Islet of Langerhans (tissue), 1 donor: ENCODE measurements at regions not wholly inside any gene's neighbourhood (a gene's known extent, or its start where the extent isn't known, plus 50 kb on each side); places are given as distances from the start of the nearest gene placed in this dataset.

ENCODE experiments used
- FAIRE-seq: peaks from one replicate; lab custom pipeline; 2011; peaks lifted over from hg19 to GRCh38; lab: Jason Lieb, UNC

- no peak for FAIRE-seq
These were observed 684.1 kb downstream of the SEMA5A start for GRCh38 chr5:8861764-8862163.

- no peak for FAIRE-seq
These were observed 681.8 kb downstream of the SEMA5A start for GRCh38 chr5:8864053-8864452.

DNA sequence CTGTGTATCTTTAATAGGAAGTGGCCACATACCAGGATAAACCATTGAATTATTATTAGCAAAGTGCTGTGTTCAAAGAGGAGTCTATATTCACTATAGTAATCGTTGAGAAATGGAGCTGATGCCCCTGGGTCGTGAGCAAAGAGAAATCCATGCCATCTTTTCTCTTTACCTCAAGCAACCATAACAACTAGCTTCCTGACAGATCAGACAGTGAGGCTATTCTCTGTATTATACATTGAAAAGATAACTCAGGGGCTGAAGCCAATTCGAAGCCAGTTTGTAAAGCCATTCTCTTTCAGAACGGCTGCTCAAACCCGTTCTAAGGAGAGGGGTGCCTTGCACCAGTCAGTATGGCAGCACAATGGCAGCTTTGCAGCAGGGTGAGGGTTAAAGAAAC, 680.6 kb downstream of the SEMA5A start:
- FAIRE-seq: no peak

- FAIRE-seq: no peak
These were observed 680.0 kb downstream of the SEMA5A start for GRCh38 chr5:8865686-8866374.

GRCh38 chr5:8868283-8868682, 677.6 kb downstream of the SEMA5A start:
- FAIRE-seq: no peak

GRCh38 chr5:8869932-8870331, 675.9 kb downstream of the SEMA5A start:
- no peak for FAIRE-seq

GRCh38 chr5:8870349-8870958, 675.4 kb downstream of the SEMA5A start:
- FAIRE-seq: no peak

DNA sequence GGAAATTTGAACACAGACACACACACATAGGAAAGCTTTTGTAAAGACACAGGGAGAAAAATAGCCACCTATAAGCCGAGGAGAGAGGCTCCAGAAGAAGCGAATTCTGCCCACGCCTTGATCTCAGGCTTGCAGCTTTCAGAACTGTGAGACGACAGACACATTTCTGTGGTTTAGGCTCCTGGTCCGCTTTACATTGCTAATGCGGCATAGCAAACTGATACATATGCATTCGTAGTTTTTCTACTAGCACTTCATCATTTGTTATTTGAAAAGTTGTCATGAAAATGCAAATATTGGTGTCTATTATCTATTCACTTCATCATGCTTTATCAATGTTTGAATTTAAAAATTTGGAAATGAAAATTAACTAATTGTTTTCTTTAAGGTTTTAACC, 674.9 kb downstream of the SEMA5A start:
- no peak for FAIRE-seq

GRCh38 chr5:8871446-8871845, 674.4 kb downstream of the SEMA5A start:
- no peak for FAIRE-seq

DNA sequence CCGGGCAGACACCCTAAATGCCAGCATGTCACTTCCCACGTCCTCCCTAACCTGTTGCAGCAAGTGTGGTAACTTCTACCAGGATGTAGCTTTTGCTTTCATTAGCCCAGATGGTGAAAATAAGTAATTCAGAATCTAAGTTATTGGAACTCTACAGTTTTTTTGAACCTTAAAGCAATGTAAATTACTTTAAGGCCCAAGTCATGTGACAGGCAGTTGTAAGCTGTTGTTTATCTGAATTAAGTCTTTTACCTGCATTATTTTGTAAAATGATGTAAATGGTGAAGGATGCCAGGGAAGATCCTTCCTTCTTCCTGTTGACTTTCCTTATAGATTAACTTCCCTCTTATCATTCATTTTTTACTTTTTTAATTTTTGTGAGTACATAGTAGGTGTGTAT, 670.2 kb downstream of the SEMA5A start:
- no peak for FAIRE-seq

DNA sequence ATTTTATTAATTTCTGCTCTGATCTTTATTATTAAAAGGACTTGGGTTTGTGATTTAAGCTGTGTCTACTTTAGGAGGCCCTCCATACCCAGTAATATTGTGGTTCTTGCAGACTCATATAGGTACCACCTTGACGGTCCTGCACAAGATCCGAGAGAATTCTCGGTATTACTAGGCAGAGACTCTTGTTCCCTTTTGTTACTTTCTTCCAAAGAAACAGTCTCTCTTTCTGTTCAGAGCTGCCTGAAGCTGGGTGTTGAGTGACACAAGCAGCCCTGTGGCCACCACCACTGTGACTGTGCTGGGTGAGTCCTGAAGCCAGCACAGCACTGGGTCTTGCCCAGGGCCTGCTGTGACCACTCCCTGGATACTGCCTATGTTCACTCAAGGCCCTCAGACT, 666.6 kb downstream of the SEMA5A start:
- no peak for FAIRE-seq

DNA sequence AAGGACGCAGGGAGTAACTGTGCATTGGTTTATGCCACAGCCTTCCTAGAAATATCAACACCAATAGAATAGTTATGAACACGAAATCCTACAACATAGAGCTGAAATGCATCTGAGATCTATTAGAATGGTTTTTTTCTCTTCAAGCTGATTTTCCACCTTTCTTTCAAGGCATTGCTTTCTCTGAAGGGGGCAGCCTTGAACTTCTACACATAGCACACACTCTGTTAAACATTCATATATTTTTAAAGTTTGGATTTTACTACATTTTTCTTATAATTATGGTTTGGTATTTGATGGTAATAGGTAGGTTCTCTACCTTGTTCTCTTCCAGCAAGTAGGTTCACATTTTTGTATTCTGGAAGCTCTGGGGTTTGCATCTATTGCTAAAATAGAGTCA, 661.8 kb downstream of the SEMA5A start:
- FAIRE-seq: no peak

DNA sequence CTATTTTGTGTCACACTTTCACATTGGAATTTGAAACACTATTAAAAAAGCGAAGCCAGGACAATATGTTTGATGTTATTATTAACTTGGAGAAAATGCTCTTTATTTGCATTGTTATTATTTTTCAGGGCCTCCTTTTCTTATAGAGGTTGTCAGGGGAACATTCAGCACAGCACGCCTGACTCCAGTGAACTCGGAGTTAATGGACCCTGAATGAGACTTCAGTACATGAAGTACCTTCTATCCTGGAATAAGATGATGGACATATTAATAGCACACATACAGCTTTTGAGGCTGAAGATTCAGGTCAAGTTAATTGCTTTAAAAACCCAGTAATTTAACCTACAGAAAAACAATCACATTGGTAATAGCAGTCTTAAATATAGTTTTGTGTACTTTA, 652.9 kb downstream of the SEMA5A start:
- FAIRE-seq: no peak

- no peak for FAIRE-seq
These were observed 651.8 kb downstream of the SEMA5A start for GRCh38 chr5:8894031-8894430.

DNA sequence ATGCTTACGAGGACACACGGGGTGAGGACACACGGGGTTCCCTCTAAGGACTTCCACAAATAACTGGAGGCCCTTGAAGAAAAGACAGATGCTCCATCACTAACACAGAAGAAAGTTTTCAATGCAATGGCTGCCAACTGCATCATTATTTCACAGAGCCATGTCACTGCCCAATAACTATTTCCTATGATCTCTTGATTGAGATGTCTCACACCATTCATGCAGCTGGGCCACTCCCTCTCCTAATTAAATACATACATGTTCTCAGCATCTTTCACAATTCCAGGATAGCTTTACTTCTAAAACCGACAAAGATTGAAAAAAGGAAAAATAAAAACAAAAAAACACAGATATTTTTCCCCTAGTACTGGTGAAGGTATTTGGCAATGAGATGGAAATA, 650.8 kb downstream of the SEMA5A start:
- no peak for FAIRE-seq

DNA sequence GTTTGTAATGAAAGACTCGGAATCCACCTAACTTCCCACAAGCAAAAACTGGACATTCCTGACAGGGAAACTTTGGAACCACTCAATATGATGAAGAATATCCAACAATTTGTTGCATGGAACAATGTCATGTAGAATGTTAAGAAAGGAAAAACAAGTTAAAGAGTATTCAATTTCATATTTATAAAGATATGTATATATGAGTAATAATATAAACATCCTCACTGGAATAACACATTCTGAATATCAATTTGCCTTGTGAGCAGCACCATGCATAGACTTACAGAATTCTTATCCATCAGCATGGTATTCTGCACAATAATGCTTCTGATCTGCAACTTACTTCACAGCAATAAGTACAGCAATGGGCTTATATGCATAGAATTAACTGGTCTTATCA, 650.3 kb downstream of the SEMA5A start:
- no peak for FAIRE-seq

DNA sequence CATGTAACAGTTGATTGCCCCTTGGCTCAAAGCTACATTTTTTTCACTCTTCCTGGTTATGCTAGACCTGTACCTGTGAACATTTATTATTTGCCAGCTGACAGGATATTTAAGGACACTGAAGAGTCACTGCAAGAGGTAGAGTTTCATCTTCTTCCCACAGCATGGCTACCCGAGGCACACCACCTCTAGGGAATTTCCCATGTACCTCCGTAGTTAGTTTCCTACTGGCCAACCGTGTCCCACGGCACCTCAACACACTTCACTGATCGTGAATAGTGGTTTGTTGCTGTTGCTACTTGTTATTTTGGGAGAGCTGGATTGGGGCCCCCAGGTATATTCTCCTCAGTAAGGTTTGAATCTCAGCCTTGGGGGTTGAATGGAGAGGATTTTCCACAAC, 648.6 kb downstream of the SEMA5A start:
- FAIRE-seq: no peak

DNA sequence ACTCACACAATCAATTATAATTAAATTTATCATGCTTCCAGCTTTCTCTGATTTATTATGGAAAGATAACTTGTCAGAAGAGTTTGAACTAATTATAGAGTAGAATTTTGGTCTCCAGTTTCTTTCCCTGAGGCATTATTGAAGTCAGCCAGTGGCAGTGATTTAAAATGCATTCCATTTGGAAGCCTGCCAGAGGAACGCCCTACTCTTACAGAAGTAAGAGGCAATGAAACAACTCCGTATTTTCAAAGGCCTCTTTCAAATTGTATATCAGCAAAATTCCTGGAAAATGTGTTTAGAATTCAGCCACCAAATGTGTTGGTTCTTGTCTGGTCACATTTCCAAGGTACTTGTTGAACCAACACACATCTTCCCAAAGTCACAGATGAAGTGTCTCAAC, 640.9 kb downstream of the SEMA5A start:
- FAIRE-seq: no peak

DNA sequence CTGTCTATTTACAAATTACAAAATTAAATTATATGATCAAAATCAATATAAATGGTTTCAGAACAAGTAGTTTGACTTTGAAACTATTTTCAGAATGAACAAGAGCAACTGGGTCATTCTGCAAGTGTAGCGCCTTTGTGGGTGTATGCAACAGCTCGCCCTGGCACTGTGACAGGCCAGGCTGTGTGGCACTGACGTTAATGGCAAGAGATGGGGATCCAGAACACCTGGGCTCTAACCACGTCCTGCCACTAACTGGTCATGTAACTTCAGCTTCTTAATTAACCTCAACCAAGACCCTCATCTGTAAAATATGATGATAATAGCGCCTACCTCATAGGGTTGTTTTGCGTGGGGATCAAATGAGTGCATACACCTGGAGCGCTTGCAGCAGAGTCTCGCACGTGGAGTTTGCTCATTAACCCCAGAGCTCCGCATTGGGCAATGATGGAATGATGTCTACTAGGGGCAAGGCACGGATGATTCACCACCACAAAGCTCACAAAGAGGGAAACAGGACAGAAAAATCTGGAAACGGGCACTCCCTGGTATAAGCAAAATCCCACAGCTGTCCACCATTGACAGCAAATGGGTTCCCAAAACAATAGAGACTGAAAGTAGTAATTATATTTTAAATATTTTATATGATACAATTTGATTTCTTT, 639.4 kb downstream of the SEMA5A start:
- no peak for FAIRE-seq

DNA sequence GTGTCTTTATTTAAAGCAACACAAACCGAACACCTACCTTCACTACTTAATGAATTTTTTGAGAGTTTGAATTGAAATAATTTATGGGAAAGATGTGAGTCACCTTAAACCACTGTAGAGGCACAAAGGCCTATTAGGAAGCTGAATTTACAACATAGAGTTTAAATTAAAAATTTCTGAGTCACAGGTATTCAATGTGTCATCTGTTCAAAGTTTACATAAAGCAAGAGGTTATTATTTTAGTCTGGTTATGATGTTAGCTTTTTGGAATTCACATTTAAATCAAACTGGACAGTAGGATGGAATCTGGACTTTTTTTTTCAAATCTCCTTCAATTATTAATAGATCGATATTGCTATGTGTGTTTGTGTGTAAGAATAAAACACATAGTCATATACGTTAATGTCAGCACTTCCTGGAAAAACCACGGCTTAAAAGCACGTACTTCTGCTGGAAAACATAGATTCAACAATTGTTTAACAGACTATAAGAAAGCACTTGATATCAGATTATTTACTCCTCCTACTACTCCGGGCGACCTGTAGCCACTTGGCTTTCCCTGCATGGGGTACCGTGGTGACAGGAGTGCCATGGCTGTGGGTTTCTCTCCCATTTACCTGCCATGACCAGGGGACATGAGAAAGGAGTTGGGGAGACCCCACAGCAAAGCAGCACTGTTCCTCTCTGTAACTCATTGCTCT, 638.6 kb downstream of the SEMA5A start:
- FAIRE-seq: no peak

DNA sequence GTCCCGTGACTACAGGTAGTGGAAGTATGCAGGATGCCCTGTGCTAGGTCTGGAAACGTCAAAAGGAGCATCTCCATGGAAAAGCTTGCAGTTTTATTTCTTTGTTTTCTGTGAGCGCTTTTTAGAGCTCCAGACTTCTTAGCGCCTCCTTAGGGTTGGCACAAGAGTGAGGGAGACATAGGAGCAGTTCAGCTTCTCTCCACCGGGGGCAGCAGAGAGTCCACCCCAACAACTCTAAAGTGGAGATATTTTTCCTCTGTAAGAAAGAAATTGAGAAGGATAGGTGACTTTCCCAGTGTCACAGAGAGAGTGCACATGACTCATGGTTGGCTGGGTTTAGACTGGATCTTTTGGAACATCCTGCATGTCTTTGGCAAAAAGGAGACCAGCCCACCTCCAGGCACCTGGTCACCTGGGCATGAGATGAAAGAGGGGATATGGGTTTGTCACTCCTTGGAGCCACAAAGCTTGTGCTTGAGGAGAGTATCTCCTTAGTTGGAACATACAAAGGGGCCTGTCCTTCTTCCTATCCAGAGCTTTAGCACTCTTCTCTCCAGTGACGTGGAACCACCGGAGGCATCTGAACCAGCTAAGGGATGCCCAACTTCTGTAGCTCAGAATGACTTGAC, 637.7 kb downstream of the SEMA5A start:
- no peak for FAIRE-seq

DNA sequence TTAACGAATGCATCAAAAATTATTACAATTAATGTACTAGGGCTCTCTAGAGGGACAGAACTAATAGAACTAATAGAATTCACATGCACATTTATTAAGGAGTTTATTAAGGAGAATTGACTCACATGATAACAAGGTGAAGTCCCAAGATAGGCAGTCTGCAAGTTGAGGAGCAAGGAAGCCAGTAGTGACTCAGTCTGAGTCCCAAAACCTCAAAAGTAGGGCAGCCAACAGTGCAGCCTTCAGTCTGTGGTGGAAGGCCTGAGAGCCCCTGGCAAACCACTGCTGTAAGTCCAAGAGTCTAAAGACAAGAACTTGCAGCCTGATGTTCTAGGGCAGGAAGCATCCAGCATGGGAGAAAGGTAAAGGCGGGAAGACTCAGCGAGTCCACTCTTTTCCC, 633.8 kb downstream of the SEMA5A start:
- no peak for FAIRE-seq

- FAIRE-seq: no peak
These were observed 632.4 kb downstream of the SEMA5A start for GRCh38 chr5:8913522-8913921.
